Kidney (tissue), 10 donors: ENCODE measurements at regions not wholly inside any gene's neighbourhood (a gene's known extent, or its start where the extent isn't known, plus 50 kb on each side); places are given as distances from the start of the nearest gene placed in this dataset.
"Not testable (repeated sequence)": the region's sequence is repeated elsewhere in the genome, so short reads cannot be mapped to it uniquely, and the experiment has no call there.

ENCODE experiments used
- DNase-seq, 5 donors: peaks; one replicate each; pipeline ENCODE4 v3.0.0-alpha.2; 2013 to 2020
- FAIRE-seq: peaks from 2 replicates; lab custom pipeline; 2012; peaks lifted over from hg19 to GRCh38; lab: Jason Lieb, UNC
- H3K27ac ChIP-seq, 2 donors: one replicate each; pipeline ENCODE4 v1.7.0; 2013; ENCODE audit warnings: low read depth in 2 of 2, low read length in 2 of 2, inconsistent platforms in 1 of 2
- H3K27me3 ChIP-seq: one replicate; pipeline ENCODE4 v1.7.1; 2013; ENCODE audit warnings: low read length, inconsistent platforms; ENCODE audit not compliant: control insufficient read depth, insufficient read depth
- H3K36me3 ChIP-seq, 3 donors: one replicate each; pipeline versions ENCODE4 v1.7.0 to v1.7.1; 2013; ENCODE audit warnings: low read length in 3 of 3, control low read depth in 1 of 3, inconsistent platforms in 1 of 3; ENCODE audit not compliant: insufficient read depth in 3 of 3, control insufficient read depth in 2 of 3
- H3K4me1 ChIP-seq, 3 donors: one replicate each; pipeline versions ENCODE4 v1.7.0 to v1.7.1; 2013; ENCODE audit warnings: low read length in 3 of 3, inconsistent platforms in 1 of 3, low read depth in 1 of 3; ENCODE audit not compliant: control insufficient read depth in 2 of 3, insufficient read depth in 2 of 3
- H3K4me3 ChIP-seq, 3 donors: one replicate each; pipeline versions ENCODE4 v1.7.0 to v1.8.1; 2013; ENCODE audit warnings: low read length in 3 of 3, control low read depth in 1 of 3, inconsistent platforms in 1 of 3
- H3K9ac ChIP-seq, 3 donors: one replicate each; pipeline versions ENCODE4 v1.7.0 to v1.7.1; 2013; ENCODE audit warnings: low read length in 3 of 3, control low read depth in 1 of 3, inconsistent platforms in 1 of 3
- H3K9me3 ChIP-seq, 3 donors: one replicate each; pipeline versions ENCODE4 v1.7.0 to v1.7.1; 2013; ENCODE audit warnings: low read length in 3 of 3, control low read depth in 1 of 3, inconsistent platforms in 1 of 3; ENCODE audit not compliant: control insufficient read depth in 2 of 3, insufficient read depth in 1 of 3
- intact Hi-C: fragments of 100-400 bp; cut with DNase I; formaldehyde crosslinking; loops from one replicate; pipeline ENCODE4 v1.11.1; 2022
- donor health status: control.
- donor health status: control.
- donor health status: DM: yes; HTN: yes; CAD: no.
- donor health status: Normal renal cell carcinoma (clear cell type).

- H3K9me3 ChIP-seq, FAIRE-seq, H3K4me3 ChIP-seq, H3K27me3 ChIP-seq, H3K4me1 ChIP-seq, H3K9ac ChIP-seq, H3K27ac ChIP-seq, intact Hi-C loops, DNase-seq, H3K36me3 ChIP-seq: not testable (repeated sequence)
Observed at GRCh38 chr22:10755350-10755749, 4772.6 kb upstream of the OR11H1 start.

- H3K36me3 ChIP-seq, H3K4me3 ChIP-seq, intact Hi-C loops, H3K9ac ChIP-seq, H3K27ac ChIP-seq, FAIRE-seq, H3K9me3 ChIP-seq, H3K4me1 ChIP-seq, DNase-seq, H3K27me3 ChIP-seq: not testable (repeated sequence)
Observed at GRCh38 chr22:10760418-10760817, 4767.6 kb upstream of the OR11H1 start.

- H3K9me3 ChIP-seq: peaks cover 0 to 13% (median 4%) of the 10 kb centered on the region in 3 donors
- H3K27me3 ChIP-seq, DNase-seq, H3K4me1 ChIP-seq, H3K27ac ChIP-seq, H3K9ac ChIP-seq, H3K36me3 ChIP-seq, H3K4me3 ChIP-seq, intact Hi-C loops, FAIRE-seq: not testable (repeated sequence)
Observed at GRCh38 chr22:10766320-10766719, 4761.7 kb upstream of the OR11H1 start.

GRCh38 chr22:10768875-10769274 lies 4759.1 kb upstream of the OR11H1 start:
- intact Hi-C loops, H3K9ac ChIP-seq, FAIRE-seq, H3K4me3 ChIP-seq, H3K27me3 ChIP-seq, H3K36me3 ChIP-seq, H3K27ac ChIP-seq, H3K4me1 ChIP-seq, DNase-seq: not testable (repeated sequence)
- peaks cover 1 to 14% (median 4%) of the 10 kb centered on the region in 3 donors for H3K9me3 ChIP-seq

- DNase-seq, H3K4me1 ChIP-seq, H3K4me3 ChIP-seq, H3K9ac ChIP-seq, H3K27me3 ChIP-seq, FAIRE-seq, H3K36me3 ChIP-seq, intact Hi-C loops, H3K27ac ChIP-seq: not testable (repeated sequence)
- H3K9me3 ChIP-seq: peaks cover 1 to 14% (median 4%) of the 10 kb centered on the region in 3 donors
Observed at GRCh38 chr22:10771744-10772143, 4756.2 kb upstream of the OR11H1 start.

- DNase-seq, H3K4me3 ChIP-seq, H3K27ac ChIP-seq, H3K4me1 ChIP-seq, H3K9ac ChIP-seq, FAIRE-seq, H3K36me3 ChIP-seq, H3K27me3 ChIP-seq, intact Hi-C loops: not testable (repeated sequence)
- peaks cover 1 to 10% (median 3%) of the 10 kb centered on the region in 3 donors for H3K9me3 ChIP-seq
Observed at GRCh38 chr22:10773341-10773740, 4754.7 kb upstream of the OR11H1 start.

- intact Hi-C loops, FAIRE-seq, H3K4me3 ChIP-seq, H3K36me3 ChIP-seq, H3K9ac ChIP-seq, H3K27me3 ChIP-seq, H3K4me1 ChIP-seq, DNase-seq, H3K27ac ChIP-seq: not testable (repeated sequence)
- H3K9me3 ChIP-seq: peaks cover 1 to 19% (median 3%) of the 10 kb centered on the region in 3 donors
Observed at GRCh38 chr22:10775601-10776357, 4752.2 kb upstream of the OR11H1 start.

GRCh38 chr22:10776358-10776729 lies 4751.6 kb upstream of the OR11H1 start:
- FAIRE-seq, H3K4me1 ChIP-seq, H3K27me3 ChIP-seq, H3K9ac ChIP-seq, intact Hi-C loops, H3K4me3 ChIP-seq, DNase-seq, H3K36me3 ChIP-seq, H3K27ac ChIP-seq: not testable (repeated sequence)
- peaks cover under 1 to 17% (median 1%) of the 10 kb centered on the region in 3 donors for H3K9me3 ChIP-seq
